T-helper 1 cell treated with Interleukin-12 subunit alpha and Interleukin-12 subunit beta and Interleukin-4 antibody, amounts not matched to agents 30 ng/mL and 1 ng/mL, for 36 hours (primary cell): ENCODE measurements at regions not wholly inside any gene's neighbourhood (a gene's known extent, or its start where the extent isn't known, plus 50 kb on each side); places are given as distances from the start of the nearest gene placed in this dataset.

Source experiments
- intact Hi-C: fragments of 100-400 bp; cut with micrococcal nuclease; formaldehyde crosslinking; loops from one replicate; pipeline ENCODE4 v1.15.1; 2024

- intact Hi-C loops: no loop called here
Observed at GRCh38 chr11:95717314-95717713, 72.3 kb downstream of the FAM76B start.

DNA sequence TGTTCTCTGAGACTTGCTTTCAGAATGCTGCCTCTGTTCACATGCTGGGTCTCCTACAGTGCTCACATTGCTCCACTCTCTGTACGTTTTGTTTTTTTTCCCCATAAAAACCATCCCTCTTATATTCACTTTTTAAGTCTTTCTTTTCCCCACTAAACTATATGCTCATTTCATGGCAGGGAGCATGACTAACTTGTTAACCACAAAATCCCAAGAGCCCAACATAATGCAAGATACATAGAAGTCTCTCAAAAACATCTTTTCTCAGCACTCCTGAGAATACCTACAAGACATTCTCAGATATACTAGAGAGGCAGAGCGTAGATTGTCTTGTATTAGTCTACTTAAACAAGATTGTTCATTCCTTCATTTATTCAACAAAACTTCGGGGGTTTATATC lies 73.3 kb downstream of the FAM76B start:
- intact Hi-C loops: no loop called here

GRCh38 chr11:95715777-95716241 lies 73.8 kb downstream of the FAM76B start:
- intact Hi-C loops: no loop called here

DNA sequence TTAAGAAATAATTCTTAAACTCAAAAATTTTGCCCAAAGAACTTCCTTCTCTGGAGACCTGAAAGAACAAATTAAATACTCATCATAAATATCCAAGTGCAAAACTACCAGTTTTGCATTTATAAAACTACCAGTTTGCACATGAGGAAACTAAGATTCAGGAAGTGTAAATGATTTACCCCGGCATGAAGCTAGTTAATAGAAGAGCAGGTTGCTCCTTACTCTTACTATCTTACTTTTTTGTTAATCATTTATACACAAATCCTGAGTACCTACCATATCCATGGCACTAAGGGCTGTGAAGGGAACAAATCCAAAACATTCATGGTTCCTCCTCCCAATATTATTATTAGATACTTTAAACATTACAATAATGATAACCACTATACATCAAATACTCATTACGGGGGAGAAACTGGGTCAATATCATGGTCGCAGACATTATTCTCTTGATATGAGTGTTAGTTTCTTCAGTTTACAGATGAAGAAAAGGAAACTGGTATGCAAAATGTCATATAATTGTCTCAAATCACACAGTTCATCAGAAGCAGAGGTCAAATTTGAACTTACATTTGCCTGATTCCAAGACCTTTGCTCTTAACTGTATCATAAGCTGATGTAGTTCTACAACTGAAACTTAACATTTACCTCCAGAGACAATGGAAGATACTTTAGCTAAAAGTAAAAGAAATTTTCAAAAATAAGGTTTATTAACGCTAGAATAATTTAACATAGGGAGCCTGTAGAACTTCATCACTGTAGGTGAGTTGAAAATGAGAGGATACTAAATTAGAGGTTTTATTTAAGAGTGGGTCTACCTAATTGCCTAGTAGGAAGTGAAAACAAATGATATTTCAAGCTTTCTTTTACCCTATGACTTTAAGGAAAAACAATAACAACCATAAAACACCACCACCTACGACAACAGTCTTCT lies 74.5 kb downstream of the FAM76B start:
- intact Hi-C loops: no loop called here

GRCh38 chr11:95713428-95713827 lies 76.2 kb downstream of the FAM76B start:
- intact Hi-C loops: no loop called here

- intact Hi-C loops: no loop called here
Observed at GRCh38 chr11:95711945-95712221, 77.7 kb downstream of the FAM76B start.

- intact Hi-C loops: no loop called here
Observed at GRCh38 chr11:95711162-95711944, 78.2 kb downstream of the FAM76B start.

GRCh38 chr11:95708681-95709080 lies 80.9 kb downstream of the FAM76B start:
- intact Hi-C loops: loop anchor here (5.0 kb wide), 1 partner anchor 271 kb away; no protein-coding TSS in a partner anchor

- intact Hi-C loops: loop anchor here (5.0 kb wide), 1 partner anchor 270 kb away; no protein-coding TSS in a partner anchor
Observed at GRCh38 chr11:95706974-95707387, 82.6 kb downstream of the FAM76B start.

DNA sequence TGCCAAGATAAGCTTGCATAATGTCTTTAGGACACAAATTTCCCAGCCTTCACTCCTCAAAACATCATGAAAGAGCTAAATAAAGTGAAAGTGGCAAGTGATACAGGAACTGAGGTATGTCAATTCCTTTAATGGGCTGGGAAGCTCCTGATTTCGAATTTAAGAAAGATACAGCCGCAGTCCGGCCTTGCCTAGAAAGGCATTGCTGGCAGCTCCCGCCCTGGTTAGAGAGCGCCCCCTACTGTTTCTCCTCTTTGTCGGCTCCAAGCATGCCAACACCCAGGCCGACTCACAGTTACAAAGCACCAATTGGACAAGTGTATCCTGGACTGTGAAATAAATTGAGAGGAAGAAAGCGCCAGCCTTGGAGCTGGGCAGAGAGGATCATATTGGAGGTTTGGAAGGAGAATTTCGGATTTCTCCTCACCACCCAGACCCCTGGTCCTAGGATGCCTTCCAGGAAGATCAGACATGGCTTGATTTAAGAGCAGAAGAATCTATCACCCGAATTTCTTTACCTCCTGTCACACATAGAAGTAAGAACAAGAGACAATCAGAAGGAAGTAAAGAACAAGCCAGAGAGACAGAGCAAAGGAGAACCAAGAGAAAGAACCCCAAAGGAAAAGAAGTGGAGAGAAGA lies 84.0 kb downstream of the FAM76B start:
- intact Hi-C loops: loop anchor here (1.0 to 5.0 kb wide), 11 partner anchors 59 to 732 kb away; partner anchors contain the start of genes CWC15, KDM4D and SESN3

DNA sequence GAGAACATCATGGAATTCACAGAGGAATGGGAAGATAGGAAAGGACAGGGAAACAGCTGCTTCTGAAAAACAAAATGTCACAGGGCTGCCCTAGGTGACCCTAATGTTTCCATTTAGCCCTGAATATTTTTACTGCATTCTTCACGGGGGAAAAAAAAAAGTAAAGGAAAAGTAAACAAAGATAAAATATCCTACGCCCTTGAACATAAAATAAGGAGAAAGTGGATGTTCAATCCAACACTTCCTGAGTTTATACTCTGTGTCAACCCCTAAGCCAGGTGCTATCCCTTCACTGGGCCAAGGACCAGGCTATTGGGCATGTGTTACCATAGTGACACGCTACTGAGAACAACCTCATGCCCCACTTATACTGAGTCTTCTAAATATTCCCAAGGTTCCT lies 84.7 kb downstream of the FAM76B start:
- intact Hi-C loops: loop anchor here (1.0 to 5.0 kb wide), 12 partner anchors 59 to 732 kb away; partner anchors contain the start of genes CWC15, KDM4D and SESN3

GRCh38 chr11:95703049-95703448 lies 86.5 kb downstream of the FAM76B start:
- intact Hi-C loops: loop anchor here (5.0 kb wide), 1 partner anchor 554 kb away; no protein-coding TSS in a partner anchor

DNA sequence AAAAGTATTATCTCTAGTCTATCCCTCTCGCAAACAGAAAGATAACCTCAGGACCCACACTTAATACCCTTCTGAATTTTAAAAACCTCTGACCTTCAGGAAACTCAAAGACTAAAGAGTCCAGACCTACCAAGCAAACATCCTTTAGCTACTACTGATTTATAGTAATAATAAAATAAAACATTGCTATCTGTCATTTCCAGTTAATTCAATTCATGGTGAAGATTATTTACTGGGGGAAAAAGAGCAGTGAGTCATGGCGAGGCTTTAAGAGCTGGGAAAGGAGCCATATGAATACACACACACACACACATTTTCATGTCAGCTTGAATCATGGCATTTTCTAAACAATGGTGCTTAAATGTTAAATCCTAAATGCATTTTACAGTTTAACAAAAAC lies 87.1 kb downstream of the FAM76B start:
- intact Hi-C loops: loop anchor here (5.0 kb wide), 1 partner anchor 555 kb away; no protein-coding TSS in a partner anchor

DNA sequence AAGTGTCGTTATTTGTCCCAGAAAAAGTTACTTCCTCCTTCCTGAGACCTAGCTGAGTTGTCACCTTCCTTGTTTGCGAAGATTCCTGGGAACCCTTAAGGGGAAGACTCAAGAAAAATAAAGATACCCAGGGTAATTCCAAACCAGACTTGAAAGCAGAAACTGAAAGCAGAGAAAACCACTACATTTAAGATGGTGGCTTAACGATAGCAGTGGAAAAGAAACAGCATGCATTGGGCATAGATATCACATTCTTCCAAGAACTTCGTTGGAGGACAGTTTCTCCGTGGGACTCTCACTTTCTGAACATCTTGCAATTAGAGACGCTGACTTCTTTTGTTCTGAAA lies 89.1 kb downstream of the FAM76B start:
- intact Hi-C loops: loop anchor here (1.0 to 5.0 kb wide), 13 partner anchors 11 to 688 kb away; partner anchors contain the start of genes CCDC82, CEP57, ENDOD1 and MAML2

GRCh38 chr11:95699631-95700470 lies 89.7 kb downstream of the FAM76B start:
- intact Hi-C loops: loop anchor here (1.0 to 5.0 kb wide), 13 partner anchors 11 to 689 kb away; partner anchors contain the start of genes CCDC82, CEP57, ENDOD1 and MAML2

- intact Hi-C loops: no loop called here
Observed at GRCh38 chr11:95698676-95699557, 90.7 kb downstream of the FAM76B start.

DNA sequence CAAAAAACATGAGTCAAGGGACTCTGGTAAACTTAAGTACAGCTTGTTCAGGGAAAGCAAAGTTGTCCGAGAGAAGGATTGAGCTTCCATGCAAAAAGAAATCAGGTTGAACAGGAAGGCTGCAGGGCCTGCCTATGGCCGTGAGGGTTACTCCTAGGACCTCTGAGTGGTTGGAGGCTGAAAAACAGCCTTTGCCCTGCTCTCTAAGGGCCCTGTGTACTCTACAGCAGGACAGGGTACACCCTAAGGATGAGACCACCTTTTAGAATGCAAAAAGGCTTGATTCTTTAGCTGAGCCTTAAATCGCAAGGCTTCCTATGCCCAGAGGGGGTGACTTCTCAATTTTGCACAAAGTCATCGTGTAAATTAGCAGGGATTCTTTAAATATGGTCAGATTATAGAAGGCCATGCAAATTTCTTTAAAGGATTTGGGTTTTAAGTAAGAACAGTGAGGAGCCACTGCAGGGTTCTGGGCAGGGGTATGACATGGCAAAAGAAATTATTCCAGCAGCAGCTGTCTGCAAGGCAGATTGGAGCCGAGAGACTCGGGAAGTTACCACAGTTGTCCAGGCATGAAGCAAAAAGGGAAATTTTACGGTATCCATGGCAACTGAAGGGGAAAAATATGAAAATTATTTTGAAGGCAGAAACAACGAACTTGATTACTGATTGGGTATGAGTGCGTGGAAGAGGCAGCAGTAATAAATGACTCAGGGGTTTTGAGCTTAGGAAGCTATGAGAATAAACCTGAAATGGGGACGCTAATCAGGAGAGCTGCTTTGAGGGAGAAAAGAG lies 91.8 kb downstream of the FAM76B start:
- intact Hi-C loops: no loop called here

DNA sequence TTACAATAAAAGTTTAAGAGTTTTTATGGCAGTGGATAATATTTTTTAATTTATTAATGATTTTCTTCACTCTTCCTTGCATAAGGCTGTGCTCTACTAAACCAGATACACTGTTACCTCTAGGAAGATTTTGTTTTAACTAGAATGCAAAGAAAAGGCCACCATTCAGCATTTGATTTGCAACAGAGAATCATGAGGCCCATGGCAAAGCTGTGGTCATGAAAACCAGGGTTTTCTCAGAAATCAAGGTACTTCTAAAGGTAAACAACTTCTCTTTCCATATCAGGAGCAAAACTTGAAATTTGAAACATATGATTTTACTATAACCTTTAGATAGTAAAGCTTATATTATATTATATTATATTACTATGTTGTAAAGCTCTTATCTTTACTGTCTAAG lies 94.4 kb downstream of the FAM76B start:
- intact Hi-C loops: no loop called here

DNA sequence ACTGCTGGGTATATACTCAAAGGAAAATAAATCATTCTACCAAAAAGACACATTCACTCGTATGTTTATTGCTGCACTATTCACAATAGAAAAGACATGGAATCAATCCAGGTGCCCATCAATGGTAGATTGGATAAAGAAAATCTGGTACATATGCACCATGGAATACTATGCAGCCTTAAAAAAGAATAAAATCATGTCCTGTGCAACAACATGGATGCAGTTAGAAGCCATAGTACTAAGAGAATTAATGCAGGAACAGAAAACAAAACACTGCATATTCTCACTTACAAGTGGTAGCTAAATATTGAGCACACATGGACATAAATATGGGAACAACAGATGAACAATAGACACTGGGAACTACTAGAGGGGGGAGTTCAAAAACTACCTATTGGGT lies 96.3 kb downstream of the FAM76B start:
- intact Hi-C loops: no loop called here
